GM23338 (cell line): ENCODE measurements at regions not wholly inside any gene's neighbourhood (a gene's known extent, or its start where the extent isn't known, plus 50 kb on each side); places are given as distances from the start of the nearest gene placed in this dataset.

Experiments used
- CREB1 ChIP-seq: fragments of 250-450 bp; sonication (Bioruptor Pico); IDR thresholded peaks from 2 replicates; pipeline ENCODE4 v1.5.0; 2020; ENCODE audit warnings: low read depth, mild to moderate bottlenecking, moderate library complexity
- EZH2 ChIP-seq: fragments of 200-600 bp; sonication (generic); IDR thresholded peaks from one replicate; pipeline ENCODE4 v1.8.0; 2017; ENCODE audit warnings: antibody characterized with exemption, mild to moderate bottlenecking, low read depth; ENCODE audit not compliant: unreplicated experiment
- EZH2phosphoT487 ChIP-seq: fragments of 200-600 bp; sonication (generic); IDR thresholded peaks from one replicate; pipeline ENCODE4 v1.8.1; 2018; ENCODE audit warnings: antibody characterized with exemption; ENCODE audit not compliant: unreplicated experiment
- POLR2AphosphoS5 ChIP-seq: IDR thresholded peaks from 2 replicates; pipeline ENCODE4 v1.6.1; 2016; ENCODE audit warnings: antibody characterized with exemption, low read depth
- TF ChIP-seq, protein P1 (sequence below), 2 experiments: fragments of 200-600 bp in 1 of 2; sonication (generic) in 1 of 2; conservative IDR thresholded peaks; 2 replicates each; pipeline versions ENCODE4 v1.5.1 to v1.6.1; 2016 to 2017; ENCODE audit warnings: antibody characterized with exemption in 2 of 2, low read depth in 2 of 2, mild to moderate bottlenecking in 2 of 2, moderate library complexity in 1 of 2
- TF ChIP-seq, protein P2 (sequence below): IDR thresholded peaks from one replicate; pipeline ENCODE4 v1.6.1; 2018; ENCODE audit warnings: antibody characterized with exemption; ENCODE audit not compliant: unreplicated experiment

DNA sequence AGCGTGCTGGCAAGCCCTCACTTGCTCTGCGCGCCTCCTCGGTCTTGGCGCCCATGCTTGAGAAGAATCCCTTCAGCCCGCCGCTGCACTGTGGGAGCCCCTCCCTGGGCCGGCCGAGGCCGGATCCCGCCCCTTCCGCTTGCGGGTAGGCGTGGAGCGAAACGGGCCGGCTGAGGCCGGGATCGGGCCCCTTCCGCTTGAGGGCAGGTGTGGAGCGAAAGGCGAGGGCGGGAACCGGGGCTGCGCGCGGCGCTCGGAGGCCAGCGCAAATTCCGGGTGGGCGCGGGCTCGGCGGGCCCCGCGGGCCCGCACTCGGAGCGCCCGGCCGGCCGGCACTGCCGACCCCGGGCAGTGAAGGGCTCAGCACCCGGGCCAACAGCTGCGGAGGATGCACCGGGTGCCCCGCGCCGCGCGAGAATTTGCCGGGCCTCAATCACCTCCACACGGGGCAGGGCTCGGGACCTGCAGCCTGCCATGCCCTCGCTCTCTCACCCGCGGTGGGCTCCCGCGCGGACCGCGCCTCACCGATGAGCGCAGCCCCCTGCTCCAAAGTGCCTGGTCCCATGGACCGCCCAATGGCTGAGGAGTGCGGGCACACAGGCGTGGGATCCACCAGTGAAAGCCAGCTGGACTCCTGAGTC, 58.1 kb upstream of the GBA3 start:
- TF ChIP-seq EZH2 (no peak), CREB1 (CRISPR knock-in tag) (no peak), EZH2phosphoT487 (no peak), POLR2AphosphoS5 (no peak)
- TF ChIP-seq, protein P1, sequence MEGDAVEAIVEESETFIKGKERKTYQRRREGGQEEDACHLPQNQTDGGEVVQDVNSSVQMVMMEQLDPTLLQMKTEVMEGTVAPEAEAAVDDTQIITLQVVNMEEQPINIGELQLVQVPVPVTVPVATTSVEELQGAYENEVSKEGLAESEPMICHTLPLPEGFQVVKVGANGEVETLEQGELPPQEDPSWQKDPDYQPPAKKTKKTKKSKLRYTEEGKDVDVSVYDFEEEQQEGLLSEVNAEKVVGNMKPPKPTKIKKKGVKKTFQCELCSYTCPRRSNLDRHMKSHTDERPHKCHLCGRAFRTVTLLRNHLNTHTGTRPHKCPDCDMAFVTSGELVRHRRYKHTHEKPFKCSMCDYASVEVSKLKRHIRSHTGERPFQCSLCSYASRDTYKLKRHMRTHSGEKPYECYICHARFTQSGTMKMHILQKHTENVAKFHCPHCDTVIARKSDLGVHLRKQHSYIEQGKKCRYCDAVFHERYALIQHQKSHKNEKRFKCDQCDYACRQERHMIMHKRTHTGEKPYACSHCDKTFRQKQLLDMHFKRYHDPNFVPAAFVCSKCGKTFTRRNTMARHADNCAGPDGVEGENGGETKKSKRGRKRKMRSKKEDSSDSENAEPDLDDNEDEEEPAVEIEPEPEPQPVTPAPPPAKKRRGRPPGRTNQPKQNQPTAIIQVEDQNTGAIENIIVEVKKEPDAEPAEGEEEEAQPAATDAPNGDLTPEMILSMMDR (conservative IDR thresholded peaks at IDR 0.05; ENCODE audit: low read depth in 2 of 2) = no peak
- TF ChIP-seq, protein P2, sequence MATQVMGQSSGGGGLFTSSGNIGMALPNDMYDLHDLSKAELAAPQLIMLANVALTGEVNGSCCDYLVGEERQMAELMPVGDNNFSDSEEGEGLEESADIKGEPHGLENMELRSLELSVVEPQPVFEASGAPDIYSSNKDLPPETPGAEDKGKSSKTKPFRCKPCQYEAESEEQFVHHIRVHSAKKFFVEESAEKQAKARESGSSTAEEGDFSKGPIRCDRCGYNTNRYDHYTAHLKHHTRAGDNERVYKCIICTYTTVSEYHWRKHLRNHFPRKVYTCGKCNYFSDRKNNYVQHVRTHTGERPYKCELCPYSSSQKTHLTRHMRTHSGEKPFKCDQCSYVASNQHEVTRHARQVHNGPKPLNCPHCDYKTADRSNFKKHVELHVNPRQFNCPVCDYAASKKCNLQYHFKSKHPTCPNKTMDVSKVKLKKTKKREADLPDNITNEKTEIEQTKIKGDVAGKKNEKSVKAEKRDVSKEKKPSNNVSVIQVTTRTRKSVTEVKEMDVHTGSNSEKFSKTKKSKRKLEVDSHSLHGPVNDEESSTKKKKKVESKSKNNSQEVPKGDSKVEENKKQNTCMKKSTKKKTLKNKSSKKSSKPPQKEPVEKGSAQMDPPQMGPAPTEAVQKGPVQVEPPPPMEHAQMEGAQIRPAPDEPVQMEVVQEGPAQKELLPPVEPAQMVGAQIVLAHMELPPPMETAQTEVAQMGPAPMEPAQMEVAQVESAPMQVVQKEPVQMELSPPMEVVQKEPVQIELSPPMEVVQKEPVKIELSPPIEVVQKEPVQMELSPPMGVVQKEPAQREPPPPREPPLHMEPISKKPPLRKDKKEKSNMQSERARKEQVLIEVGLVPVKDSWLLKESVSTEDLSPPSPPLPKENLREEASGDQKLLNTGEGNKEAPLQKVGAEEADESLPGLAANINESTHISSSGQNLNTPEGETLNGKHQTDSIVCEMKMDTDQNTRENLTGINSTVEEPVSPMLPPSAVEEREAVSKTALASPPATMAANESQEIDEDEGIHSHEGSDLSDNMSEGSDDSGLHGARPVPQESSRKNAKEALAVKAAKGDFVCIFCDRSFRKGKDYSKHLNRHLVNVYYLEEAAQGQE = no peak
